ENCODE measurements at regions not wholly inside any gene's neighbourhood (a gene's known extent, or its start where the extent isn't known, plus 50 kb on each side); places are given as distances from the start of the nearest gene placed in this dataset.
"Not testable (repeated sequence)": the region's sequence is repeated elsewhere in the genome, so short reads cannot be mapped to it uniquely, and the experiment has no call there.

- DNase-seq, result no peak
Observed at GRCh38 chr18:59800897-59801296, 98.9 kb upstream of the PMAIP1 start.

- no peak for DNase-seq
Observed at GRCh38 chr18:59799383-59800015, 100.3 kb upstream of the PMAIP1 start.

GRCh38 chr18:59795882-59796281 is 98.7 kb upstream of the CCBE1 start:
- DNase-seq, result no peak

- no peak for DNase-seq
Observed at GRCh38 chr18:59792353-59792752, 95.1 kb upstream of the CCBE1 start.

- not testable (repeated sequence) for DNase-seq
Observed at GRCh38 chr18:59790346-59790936, 93.2 kb upstream of the CCBE1 start.

GRCh38 chr18:59788791-59789106 is 91.5 kb upstream of the CCBE1 start:
- DNase-seq, result no peak

GRCh38 chr18:59787998-59788790 is 91.0 kb upstream of the CCBE1 start:
- no peak for DNase-seq

- no peak for DNase-seq
Observed at GRCh38 chr18:59784694-59785093, 87.5 kb upstream of the CCBE1 start.

- no peak for DNase-seq
Observed at GRCh38 chr18:59783138-59783537, 85.9 kb upstream of the CCBE1 start.

GRCh38 chr18:59779979-59780378 is 82.8 kb upstream of the CCBE1 start:
- DNase-seq, result no peak

GRCh38 chr18:59778434-59778833 is 81.2 kb upstream of the CCBE1 start:
- DNase-seq, result no peak

- no peak for DNase-seq
Observed at GRCh38 chr18:59777636-59778035, 80.4 kb upstream of the CCBE1 start.

GRCh38 chr18:59769129-59769865 is 72.1 kb upstream of the CCBE1 start:
- DNase-seq, result no peak

- DNase-seq, result no peak
Observed at GRCh38 chr18:59768409-59768808, 71.2 kb upstream of the CCBE1 start.

GRCh38 chr18:59767732-59768131 is 70.5 kb upstream of the CCBE1 start:
- no peak for DNase-seq

- no peak for DNase-seq
Observed at GRCh38 chr18:59765343-59765742, 68.1 kb upstream of the CCBE1 start.

- DNase-seq, result no peak
Observed at GRCh38 chr18:59764281-59764680, 67.1 kb upstream of the CCBE1 start.

GRCh38 chr18:59763541-59764136 is 66.4 kb upstream of the CCBE1 start:
- no peak for DNase-seq

- no peak for DNase-seq
Observed at GRCh38 chr18:59760619-59761600, 63.7 kb upstream of the CCBE1 start.

GRCh38 chr18:59760212-59760611 is 63.0 kb upstream of the CCBE1 start:
- DNase-seq, result no peak

GRCh38 chr18:59758837-59759236 is 61.6 kb upstream of the CCBE1 start:
- no peak for DNase-seq

- DNase-seq, result no peak
Observed at GRCh38 chr18:59758106-59758505, 60.9 kb upstream of the CCBE1 start.

Data from NCI-H1417 treated with DMSO at 0.1 percent for 48 hours (cell line).